ENCODE measurements at regions not wholly inside any gene's neighbourhood (a gene's known extent, or its start where the extent isn't known, plus 50 kb on each side); places are given as distances from the start of the nearest gene placed in this dataset.

DNA sequence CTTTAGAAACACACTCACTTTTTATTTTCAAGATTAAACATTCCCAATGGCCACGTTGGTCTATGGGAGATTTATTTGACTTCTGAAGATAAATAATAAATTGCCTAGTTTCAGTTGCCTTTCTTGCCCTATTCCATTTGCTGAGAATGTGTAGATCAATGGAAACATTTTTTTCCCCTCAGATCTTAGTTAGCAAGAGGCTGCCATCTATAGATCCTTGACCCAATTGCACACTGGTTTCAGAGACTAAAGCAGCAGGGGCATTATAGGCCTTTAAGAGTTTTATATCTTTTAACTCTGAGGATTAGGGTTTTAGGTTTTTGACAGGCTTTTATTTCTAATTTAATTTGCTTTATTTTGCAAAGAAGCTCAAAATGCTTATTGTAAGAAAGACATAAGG is 163.2 kb upstream of the GPR26 start:
- no TSS peak for BruUV-seq (replicated peaks)
- POLR2A ChIA-PET, result no interaction called here
- ATAC-seq, result no peak

DNA sequence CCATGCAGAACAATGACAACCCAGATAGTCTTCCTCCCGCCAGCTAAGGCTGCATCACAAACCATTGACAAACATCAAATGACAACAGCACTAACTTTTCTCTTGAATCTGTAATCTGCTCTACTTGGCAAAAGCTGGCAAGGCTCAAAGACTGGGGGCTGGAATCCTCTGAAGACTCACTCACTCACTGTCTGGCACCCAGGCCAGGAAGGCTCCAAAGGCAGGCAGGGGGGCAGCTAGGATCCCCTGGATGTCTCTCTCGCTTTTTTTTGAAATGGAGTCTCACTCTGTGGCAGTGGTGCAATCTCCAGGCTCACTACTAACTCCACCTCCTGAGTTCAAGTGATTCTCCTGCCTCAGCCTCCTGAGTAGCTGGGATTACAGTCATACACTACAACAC is 159.7 kb upstream of the GPR26 start:
- FAIRE-seq (no peak), ATAC-seq (no peak), DNase-seq (ENCODE audit: extremely low read depth in 1 of 4, low spot score in 3 of 4) (no peak)
- no peaks in the 10 kb centered on the region for H3K9me3 ChIP-seq (replicated peaks; ENCODE audit: control insufficient read depth, insufficient read depth, low read depth, low read length)
- no peaks in the 10 kb centered on the region for H3K4me1 ChIP-seq (replicated peaks in 1 of 2; ENCODE audit: control insufficient read depth in 2 of 2, insufficient read depth in 2 of 2, low read length in 2 of 2)
- WGBS (ENCODE audit: insufficient coverage, low coverage, missing lambda C conversion rate), result 0% methylated on average over 1 of the region's 2 CpGs
- no peak overlapping the region for H2AFZ ChIP-seq (ENCODE audit: low read depth, low read length)
- no peak overlapping the region for H3K4me3 ChIP-seq
- in situ Hi-C loops (cut with MboI) (no loop called here), intact Hi-C loops (cut with micrococcal nuclease) (no loop called here)
- H4K20me1 ChIP-seq (replicated peaks; ENCODE audit: control insufficient read depth, insufficient read depth, low read length), result no peaks in the 10 kb centered on the region
- no TSS peak for BruUV-seq (replicated peaks)
- ChIA-PET CTCF (ENCODE audit: low intra/inter-chr PET ratio) (no interaction called here), POLR2A (no interaction called here)
- H3K36me3 ChIP-seq (ENCODE audit: control insufficient read depth, insufficient read depth, low read length), result no peaks in the 10 kb centered on the region
- no peak overlapping the region for H3K9ac ChIP-seq (ENCODE audit: insufficient read depth in 1 of 2, low read depth in 2 of 2, low read length in 2 of 2)
- peaks cover 0 to 4% of the 10 kb centered on the region in 2 experiments; a peak in 2 of 5 replicates for H3K27me3 ChIP-seq (ENCODE audit: control insufficient read depth in 2 of 2, insufficient read depth in 2 of 2, low read length in 2 of 2)
- H3K4me2 ChIP-seq (ENCODE audit: insufficient read depth, low read length), result no peak overlapping the region
- H3K79me2 ChIP-seq (ENCODE audit: control insufficient read depth, insufficient read depth, low read length), result no peaks in the 10 kb centered on the region
- H3K27ac ChIP-seq (ENCODE audit: extremely low read depth, low read depth, low read length), result no peak overlapping the region
- H3K9me1 ChIP-seq (ENCODE audit: control insufficient read depth, insufficient read depth, low read length), result no peaks in the 10 kb centered on the region
- TF ChIP-seq ZFP30 (CRISPR knock-in tag; IDR thresholded peaks at IDR 0.05; ENCODE audit: borderline replicate concordance), result no peak
- TF ChIP-seq, protein P1, sequence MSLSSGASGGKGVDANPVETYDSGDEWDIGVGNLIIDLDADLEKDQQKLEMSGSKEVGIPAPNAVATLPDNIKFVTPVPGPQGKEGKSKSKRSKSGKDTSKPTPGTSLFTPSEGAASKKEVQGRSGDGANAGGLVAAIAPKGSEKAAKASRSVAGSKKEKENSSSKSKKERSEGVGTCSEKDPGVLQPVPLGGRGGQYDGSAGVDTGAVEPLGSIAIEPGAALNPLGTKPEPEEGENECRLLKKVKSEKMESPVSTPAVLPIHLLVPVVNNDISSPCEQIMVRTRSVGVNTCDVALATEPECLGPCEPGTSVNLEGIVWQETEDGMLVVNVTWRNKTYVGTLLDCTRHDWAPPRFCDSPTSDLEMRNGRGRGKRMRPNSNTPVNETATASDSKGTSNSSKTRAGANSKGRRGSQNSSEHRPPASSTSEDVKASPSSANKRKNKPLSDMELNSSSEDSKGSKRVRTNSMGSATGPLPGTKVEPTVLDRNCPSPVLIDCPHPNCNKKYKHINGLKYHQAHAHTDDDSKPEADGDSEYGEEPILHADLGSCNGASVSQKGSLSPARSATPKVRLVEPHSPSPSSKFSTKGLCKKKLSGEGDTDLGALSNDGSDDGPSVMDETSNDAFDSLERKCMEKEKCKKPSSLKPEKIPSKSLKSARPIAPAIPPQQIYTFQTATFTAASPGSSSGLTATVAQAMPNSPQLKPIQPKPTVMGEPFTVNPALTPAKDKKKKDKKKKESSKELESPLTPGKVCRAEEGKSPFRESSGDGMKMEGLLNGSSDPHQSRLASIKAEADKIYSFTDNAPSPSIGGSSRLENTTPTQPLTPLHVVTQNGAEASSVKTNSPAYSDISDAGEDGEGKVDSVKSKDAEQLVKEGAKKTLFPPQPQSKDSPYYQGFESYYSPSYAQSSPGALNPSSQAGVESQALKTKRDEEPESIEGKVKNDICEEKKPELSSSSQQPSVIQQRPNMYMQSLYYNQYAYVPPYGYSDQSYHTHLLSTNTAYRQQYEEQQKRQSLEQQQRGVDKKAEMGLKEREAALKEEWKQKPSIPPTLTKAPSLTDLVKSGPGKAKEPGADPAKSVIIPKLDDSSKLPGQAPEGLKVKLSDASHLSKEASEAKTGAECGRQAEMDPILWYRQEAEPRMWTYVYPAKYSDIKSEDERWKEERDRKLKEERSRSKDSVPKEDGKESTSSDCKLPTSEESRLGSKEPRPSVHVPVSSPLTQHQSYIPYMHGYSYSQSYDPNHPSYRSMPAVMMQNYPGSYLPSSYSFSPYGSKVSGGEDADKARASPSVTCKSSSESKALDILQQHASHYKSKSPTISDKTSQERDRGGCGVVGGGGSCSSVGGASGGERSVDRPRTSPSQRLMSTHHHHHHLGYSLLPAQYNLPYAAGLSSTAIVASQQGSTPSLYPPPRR (CRISPR knock-in tag; IDR thresholded peaks at IDR 0.05; ENCODE audit: borderline replicate concordance), result no peak
- no peak for TF ChIP-seq THRAP3 (IDR thresholded peaks at IDR 0.05; ENCODE audit: borderline replicate concordance)
- TF ChIP-seq ATF1 (CRISPR knock-in tag; IDR thresholded peaks at IDR 0.05), result no peak
- TF ChIP-seq ATF1 (tag; IDR thresholded peaks at IDR 0.05), result no peak

More for the DNA sequence above, 163.2 kb upstream of the GPR26 start:
- 0% methylated on average over 1 of the region's 1 CpG for WGBS (ENCODE audit: insufficient coverage, low coverage, missing lambda C conversion rate)
- no peak overlapping the region for H3K27ac ChIP-seq (ENCODE audit: extremely low read depth, low read depth, low read length)
- peaks cover 0 to 4% of the 10 kb centered on the region in 2 experiments; a peak in 2 of 5 replicates for H3K27me3 ChIP-seq (ENCODE audit: control insufficient read depth in 2 of 2, insufficient read depth in 2 of 2, low read length in 2 of 2)
- no peaks in the 10 kb centered on the region for H3K9me1 ChIP-seq (ENCODE audit: control insufficient read depth, insufficient read depth, low read length)
- H2AFZ ChIP-seq (ENCODE audit: low read depth, low read length), result no peak overlapping the region
- FAIRE-seq, result no peak
- DNase-seq (ENCODE audit: extremely low read depth in 1 of 4, low spot score in 3 of 4), result no peak
- TF ChIP-seq CREM (IDR thresholded peaks at IDR 0.05; ENCODE audit: low read depth), result no peak
- TF ChIP-seq RAD21 (CRISPR knock-in tag; conservative IDR thresholded peaks at IDR 0.05 in 1 of 2, IDR thresholded peaks at IDR 0.05 in 1 of 2), result peak in 1 of 2 experiments; percentile 13; a peak in 1 of 4 replicates
- no peak for TF ChIP-seq ZNF184 (CRISPR knock-in tag; IDR thresholded peaks at IDR 0.05)
- TF ChIP-seq, protein P2, sequence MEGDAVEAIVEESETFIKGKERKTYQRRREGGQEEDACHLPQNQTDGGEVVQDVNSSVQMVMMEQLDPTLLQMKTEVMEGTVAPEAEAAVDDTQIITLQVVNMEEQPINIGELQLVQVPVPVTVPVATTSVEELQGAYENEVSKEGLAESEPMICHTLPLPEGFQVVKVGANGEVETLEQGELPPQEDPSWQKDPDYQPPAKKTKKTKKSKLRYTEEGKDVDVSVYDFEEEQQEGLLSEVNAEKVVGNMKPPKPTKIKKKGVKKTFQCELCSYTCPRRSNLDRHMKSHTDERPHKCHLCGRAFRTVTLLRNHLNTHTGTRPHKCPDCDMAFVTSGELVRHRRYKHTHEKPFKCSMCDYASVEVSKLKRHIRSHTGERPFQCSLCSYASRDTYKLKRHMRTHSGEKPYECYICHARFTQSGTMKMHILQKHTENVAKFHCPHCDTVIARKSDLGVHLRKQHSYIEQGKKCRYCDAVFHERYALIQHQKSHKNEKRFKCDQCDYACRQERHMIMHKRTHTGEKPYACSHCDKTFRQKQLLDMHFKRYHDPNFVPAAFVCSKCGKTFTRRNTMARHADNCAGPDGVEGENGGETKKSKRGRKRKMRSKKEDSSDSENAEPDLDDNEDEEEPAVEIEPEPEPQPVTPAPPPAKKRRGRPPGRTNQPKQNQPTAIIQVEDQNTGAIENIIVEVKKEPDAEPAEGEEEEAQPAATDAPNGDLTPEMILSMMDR (IDR thresholded peaks at IDR 0.05 in 2 of 3, conservative IDR thresholded peaks at IDR 0.05 in 1 of 3; ENCODE audit: insufficient read depth in 2 of 3, low read depth in 1 of 3, low read length in 3 of 3), result 0 out of 6 replicates have a peak, but pooled peaks of 1 of the 3 experiments have one; percentile 14
- no peaks in the 10 kb centered on the region for H3K9me3 ChIP-seq (replicated peaks; ENCODE audit: control insufficient read depth, insufficient read depth, low read depth, low read length)
- in situ Hi-C loops (cut with MboI) (no loop called here), intact Hi-C loops (cut with micrococcal nuclease) (no loop called here)
- no peak overlapping the region for H3K4me3 ChIP-seq
- no peak overlapping the region for H3K9ac ChIP-seq (ENCODE audit: insufficient read depth in 1 of 2, low read depth in 2 of 2, low read length in 2 of 2)
- no peaks in the 10 kb centered on the region for H4K20me1 ChIP-seq (replicated peaks; ENCODE audit: control insufficient read depth, insufficient read depth, low read length)
- CTCF ChIA-PET (ENCODE audit: low intra/inter-chr PET ratio), result no interaction called here
- H3K4me1 ChIP-seq (replicated peaks in 1 of 2; ENCODE audit: control insufficient read depth in 2 of 2, insufficient read depth in 2 of 2, low read length in 2 of 2), result no peaks in the 10 kb centered on the region
- no peaks in the 10 kb centered on the region for H3K36me3 ChIP-seq (ENCODE audit: control insufficient read depth, insufficient read depth, low read length)
- no peak overlapping the region for H3K4me2 ChIP-seq (ENCODE audit: insufficient read depth, low read length)
- no peaks in the 10 kb centered on the region for H3K79me2 ChIP-seq (ENCODE audit: control insufficient read depth, insufficient read depth, low read length)
